Trophoblast cell (in vitro differentiated cells and primary cell): ENCODE measurements at regions not wholly inside any gene's neighbourhood (a gene's known extent, or its start where the extent isn't known, plus 50 kb on each side); places are given as distances from the start of the nearest gene placed in this dataset.
A peak's percentile ranks its signal among the peaks of the same experiment; 100 is the strongest.

Experiments
- DNase-seq, 2 donors: peaks; one replicate each; pipeline ENCODE4 v3.0.0-alpha.2; 2016
- H2AFZ ChIP-seq: 2 replicates; pipeline ENCODE4 v1.6.1; 2013; ENCODE audit warnings: low read length, moderate library complexity, mild to moderate bottlenecking; ENCODE audit not compliant: insufficient read depth, poor library complexity
- H2AK5ac ChIP-seq: 2 replicates; pipeline ENCODE4 v1.6.1; 2013; ENCODE audit warnings: mild to moderate bottlenecking, low read length
- H2BK120ac ChIP-seq: 2 replicates; pipeline ENCODE4 v1.6.1; 2013; ENCODE audit warnings: low read length, mild to moderate bottlenecking, moderate library complexity; ENCODE audit not compliant: insufficient read depth, poor library complexity
- H2BK12ac ChIP-seq: 2 replicates; pipeline ENCODE4 v1.6.1; 2013; ENCODE audit warnings: mild to moderate bottlenecking, low read length, moderate library complexity
- H2BK5ac ChIP-seq: 2 replicates; pipeline ENCODE4 v1.6.1; 2013; ENCODE audit warnings: low read length, low read depth, moderate library complexity, mild to moderate bottlenecking; ENCODE audit not compliant: poor library complexity
- H3K14ac ChIP-seq: 2 replicates; pipeline ENCODE4 v1.6.1; 2013; ENCODE audit warnings: mild to moderate bottlenecking, low read length
- H3K18ac ChIP-seq: 2 replicates; pipeline ENCODE4 v1.6.1; 2013; ENCODE audit warnings: mild to moderate bottlenecking, low read length
- H3K23ac ChIP-seq: 2 replicates; pipeline ENCODE4 v1.6.1; 2013; ENCODE audit warnings: low read length
- H3K27ac ChIP-seq: 2 replicates; pipeline ENCODE4 v1.5.1; 2013; ENCODE audit warnings: low read depth, mild to moderate bottlenecking, inconsistent platforms, low read length, moderate library complexity
- H3K27me3 ChIP-seq: 2 replicates; pipeline ENCODE4 v1.6.1; 2013; ENCODE audit warnings: inconsistent platforms, mild to moderate bottlenecking, low read length, moderate library complexity; ENCODE audit not compliant: insufficient read depth
- H3K36me3 ChIP-seq, 2 experiments: 1 replicate in 1 of 2; 2 replicates in 1 of 2; pipeline ENCODE4 v1.6.1; 2013; ENCODE audit warnings: low read length in 2 of 2, mild to moderate bottlenecking in 2 of 2, moderate library complexity in 1 of 2; ENCODE audit not compliant: insufficient read depth in 2 of 2, control insufficient read depth in 1 of 2
- H3K4ac ChIP-seq: 2 replicates; pipeline ENCODE4 v1.6.1; 2013; ENCODE audit warnings: low read depth, mild to moderate bottlenecking, low read length, moderate library complexity
- H3K4me1 ChIP-seq, 2 experiments: 1 replicate in 1 of 2; 2 replicates in 1 of 2; pipeline ENCODE4 v1.6.1; 2013; ENCODE audit warnings: low read length in 2 of 2, mild to moderate bottlenecking in 2 of 2, moderate library complexity in 1 of 2; ENCODE audit not compliant: insufficient read depth in 2 of 2, control insufficient read depth in 1 of 2
- H3K4me2 ChIP-seq: 2 replicates; pipeline ENCODE4 v1.6.1; 2013; ENCODE audit warnings: inconsistent platforms, mild to moderate bottlenecking, low read length, moderate library complexity
- H3K4me3 ChIP-seq: 2 replicates; pipeline ENCODE4 v1.5.1; 2013; ENCODE audit warnings: mild to moderate bottlenecking, low read depth, low read length, inconsistent platforms
- H3K79me1 ChIP-seq: one replicate; pipeline ENCODE4 v1.6.1; 2013; ENCODE audit warnings: low read length
- H3K79me2 ChIP-seq: 2 replicates; pipeline ENCODE4 v1.6.1; 2013; ENCODE audit warnings: low read length, mild to moderate bottlenecking; ENCODE audit not compliant: control insufficient read depth, insufficient read depth, poor library complexity
- H3K9ac ChIP-seq: 2 replicates; pipeline ENCODE4 v1.6.1; 2013; ENCODE audit warnings: mild to moderate bottlenecking, low read length
- H3K9me3 ChIP-seq: 2 replicates; pipeline ENCODE4 v1.6.1; 2013; ENCODE audit warnings: low read depth, mild to moderate bottlenecking, control low read depth, inconsistent platforms, low read length; ENCODE audit not compliant: insufficient read depth
- H4K12ac ChIP-seq: 2 replicates; pipeline ENCODE4 v1.6.1; 2013; ENCODE audit warnings: low read depth, mild to moderate bottlenecking, low read length, moderate library complexity
- H4K8ac ChIP-seq: 2 replicates; pipeline ENCODE4 v1.6.1; 2013; ENCODE audit warnings: low read depth, mild to moderate bottlenecking, low read length, moderate library complexity
- H4K91ac ChIP-seq: one replicate; pipeline ENCODE4 v1.6.1; 2013; ENCODE audit warnings: low read depth, mild to moderate bottlenecking, low read length, moderate library complexity
- WGBS: extraction: QIAGEN DNeasy Blood & Tissue Kit; methylation state at CpG from one replicate; pipeline ENCODE4 v1.1.7; 2013; ENCODE audit warnings: missing lambda C conversion rate; ENCODE audit not compliant: insufficient read length, insufficient coverage; ENCODE audit errors: extremely low coverage; 5-methylcytosine and 5-hydroxymethylcytosine counted together

- no peaks in the 10 kb centered on the region for H3K9me3 ChIP-seq
- no peak overlapping the region for H3K27ac ChIP-seq
- H2BK120ac ChIP-seq, result no peak overlapping the region
- WGBS, result no CpG with 5 or more reads among the region's 2 CpGs
- no peak overlapping the region for H4K91ac ChIP-seq
- H3K27me3 ChIP-seq, result no peaks in the 10 kb centered on the region
- H3K9ac ChIP-seq, result no peak overlapping the region
- H2BK5ac ChIP-seq, result no peak overlapping the region
- H2AK5ac ChIP-seq, result no peak overlapping the region
- H3K23ac ChIP-seq, result no peak overlapping the region
- H2AFZ ChIP-seq, result no peak overlapping the region
- no peak overlapping the region for H3K14ac ChIP-seq
- H3K18ac ChIP-seq, result no peak overlapping the region
- H3K79me1 ChIP-seq, result no peaks in the 10 kb centered on the region
- no peak overlapping the region for H3K4me2 ChIP-seq
- H4K12ac ChIP-seq, result no peak overlapping the region
- H4K8ac ChIP-seq, result no peak overlapping the region
- no peaks in the 10 kb centered on the region for H3K36me3 ChIP-seq
- H3K4me3 ChIP-seq, result no peak overlapping the region
- H2BK12ac ChIP-seq, result no peak overlapping the region
- H3K4ac ChIP-seq, result no peak overlapping the region
- no peaks in the 10 kb centered on the region for H3K79me2 ChIP-seq
- no peak for DNase-seq
- H3K4me1 ChIP-seq, result no peaks in the 10 kb centered on the region
Observed at GRCh38 chr4:31974490-31975002, 1254.4 kb downstream of the PCDH7 start.

- no CpG with 5 or more reads among the region's 2 CpGs for WGBS
Observed at GRCh38 chr4:31979988-31980387, 1259.8 kb downstream of the PCDH7 start.

GRCh38 chr4:31983246-31983645 lies 1263.1 kb downstream of the PCDH7 start:
- WGBS, result no CpG with 5 or more reads among the region's 1 CpG
- Histone ChIP-seq H3K79me2 (no peaks in the 10 kb centered on the region), H3K79me1 (no peaks in the 10 kb centered on the region), H3K4ac (no peak overlapping the region), H3K27me3 (no peaks in the 10 kb centered on the region), H3K27ac (no peak overlapping the region), H2AK5ac (no peak overlapping the region), H3K4me1 (no peaks in the 10 kb centered on the region), H3K9me3 (no peaks in the 10 kb centered on the region), H3K36me3 (no peaks in the 10 kb centered on the region), H4K12ac (no peak overlapping the region), H3K4me3 (no peak overlapping the region), H3K18ac (no peak overlapping the region), H3K23ac (no peak overlapping the region), H3K4me2 (no peak overlapping the region), H4K91ac (no peak overlapping the region), H2AFZ (no peak overlapping the region), H3K14ac (no peak overlapping the region), H4K8ac (no peak overlapping the region), H3K9ac (no peak overlapping the region), H2BK12ac (no peak overlapping the region), H2BK5ac (no peak overlapping the region), H2BK120ac (no peak overlapping the region)
- peak in 1 of 2 donors; percentile 68 for DNase-seq

More at GRCh38 chr4:31979988-31980387, 1259.8 kb downstream of the PCDH7 start:
- Histone ChIP-seq H3K23ac (no peak overlapping the region), H3K4ac (no peak overlapping the region), H3K79me2 (no peaks in the 10 kb centered on the region), H3K4me1 (no peaks in the 10 kb centered on the region), H2BK12ac (no peak overlapping the region), H2BK5ac (no peak overlapping the region), H2BK120ac (no peak overlapping the region), H3K9me3 (no peaks in the 10 kb centered on the region), H3K27ac (no peak overlapping the region), H2AFZ (no peak overlapping the region), H2AK5ac (no peak overlapping the region), H3K4me2 (no peak overlapping the region), H4K91ac (no peak overlapping the region), H3K9ac (no peak overlapping the region), H3K4me3 (no peak overlapping the region), H3K79me1 (no peaks in the 10 kb centered on the region), H4K12ac (no peak overlapping the region), H3K18ac (no peak overlapping the region), H3K27me3 (no peaks in the 10 kb centered on the region), H3K36me3 (no peaks in the 10 kb centered on the region), H3K14ac (no peak overlapping the region), H4K8ac (no peak overlapping the region)
- no peak for DNase-seq

- Histone ChIP-seq H3K4me3 (no peak overlapping the region), H4K91ac (no peak overlapping the region), H3K36me3 (no peaks in the 10 kb centered on the region), H2BK120ac (no peak overlapping the region), H3K4me1 (no peaks in the 10 kb centered on the region), H3K9me3 (no peaks in the 10 kb centered on the region), H3K27ac (no peak overlapping the region), H3K27me3 (no peaks in the 10 kb centered on the region), H3K4ac (no peak overlapping the region), H3K18ac (no peak overlapping the region), H3K23ac (no peak overlapping the region), H4K12ac (no peak overlapping the region), H3K4me2 (no peak overlapping the region), H3K79me1 (no peaks in the 10 kb centered on the region), H2AFZ (no peak overlapping the region), H2AK5ac (no peak overlapping the region), H3K14ac (no peak overlapping the region), H2BK5ac (no peak overlapping the region), H3K79me2 (no peaks in the 10 kb centered on the region), H2BK12ac (no peak overlapping the region), H4K8ac (no peak overlapping the region), H3K9ac (no peak overlapping the region)
- DNase-seq, result no peak
Observed at GRCh38 chr4:31983677-31984076, 1263.5 kb downstream of the PCDH7 start.
